ENCODE measurements at regions not wholly inside any gene's neighbourhood (a gene's known extent, or its start where the extent isn't known, plus 50 kb on each side); places are given as distances from the start of the nearest gene placed in this dataset.
"Not testable (repeated sequence)": the region's sequence is repeated elsewhere in the genome, so short reads cannot be mapped to it uniquely, and the experiment has no call there.

DNA sequence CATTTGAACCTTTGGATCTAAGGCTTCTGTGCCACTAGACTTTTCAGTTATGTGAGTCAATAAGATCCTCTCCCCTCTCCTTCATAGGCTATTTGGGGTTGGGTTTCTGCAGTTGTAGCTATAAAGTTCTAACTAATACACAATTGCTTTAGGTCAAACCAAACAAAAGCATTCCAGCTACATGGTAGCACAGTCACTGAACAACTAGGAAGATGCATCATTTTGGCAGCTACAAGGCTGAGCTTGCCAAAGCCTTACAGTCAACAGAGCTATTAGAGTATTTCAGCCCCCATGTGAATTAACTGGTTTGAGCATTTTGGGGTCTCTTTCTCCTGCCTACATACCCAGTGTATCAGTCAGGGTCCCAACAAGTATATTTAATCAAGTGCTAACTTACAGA is 234.6 kb downstream of the ZNF608 start:
- no peak overlapping the region for H3K4me3 Mint-ChIP-seq
- TF ChIP-seq, protein P1, sequence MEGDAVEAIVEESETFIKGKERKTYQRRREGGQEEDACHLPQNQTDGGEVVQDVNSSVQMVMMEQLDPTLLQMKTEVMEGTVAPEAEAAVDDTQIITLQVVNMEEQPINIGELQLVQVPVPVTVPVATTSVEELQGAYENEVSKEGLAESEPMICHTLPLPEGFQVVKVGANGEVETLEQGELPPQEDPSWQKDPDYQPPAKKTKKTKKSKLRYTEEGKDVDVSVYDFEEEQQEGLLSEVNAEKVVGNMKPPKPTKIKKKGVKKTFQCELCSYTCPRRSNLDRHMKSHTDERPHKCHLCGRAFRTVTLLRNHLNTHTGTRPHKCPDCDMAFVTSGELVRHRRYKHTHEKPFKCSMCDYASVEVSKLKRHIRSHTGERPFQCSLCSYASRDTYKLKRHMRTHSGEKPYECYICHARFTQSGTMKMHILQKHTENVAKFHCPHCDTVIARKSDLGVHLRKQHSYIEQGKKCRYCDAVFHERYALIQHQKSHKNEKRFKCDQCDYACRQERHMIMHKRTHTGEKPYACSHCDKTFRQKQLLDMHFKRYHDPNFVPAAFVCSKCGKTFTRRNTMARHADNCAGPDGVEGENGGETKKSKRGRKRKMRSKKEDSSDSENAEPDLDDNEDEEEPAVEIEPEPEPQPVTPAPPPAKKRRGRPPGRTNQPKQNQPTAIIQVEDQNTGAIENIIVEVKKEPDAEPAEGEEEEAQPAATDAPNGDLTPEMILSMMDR (IDR thresholded peaks at IDR 0.05) = no peak
- no peak overlapping the region for H3K27ac Mint-ChIP-seq
- no peaks in the 10 kb centered on the region for H3K4me1 Mint-ChIP-seq (ENCODE audit: low read depth)
- H3K36me3 Mint-ChIP-seq (ENCODE audit: low read depth) = no peaks in the 10 kb centered on the region
- intact Hi-C loops (cut with micrococcal nuclease) = no loop called here
- no peak for ATAC-seq
- POLR2A ChIA-PET = no interaction called here
- H3K27me3 Mint-ChIP-seq = peaks cover 3% of the 10 kb centered on the region
- CTCF ChIA-PET = no interaction called here
- H3K9me3 Mint-ChIP-seq = no peaks in the 10 kb centered on the region
- no peak for DNase-seq

DNA sequence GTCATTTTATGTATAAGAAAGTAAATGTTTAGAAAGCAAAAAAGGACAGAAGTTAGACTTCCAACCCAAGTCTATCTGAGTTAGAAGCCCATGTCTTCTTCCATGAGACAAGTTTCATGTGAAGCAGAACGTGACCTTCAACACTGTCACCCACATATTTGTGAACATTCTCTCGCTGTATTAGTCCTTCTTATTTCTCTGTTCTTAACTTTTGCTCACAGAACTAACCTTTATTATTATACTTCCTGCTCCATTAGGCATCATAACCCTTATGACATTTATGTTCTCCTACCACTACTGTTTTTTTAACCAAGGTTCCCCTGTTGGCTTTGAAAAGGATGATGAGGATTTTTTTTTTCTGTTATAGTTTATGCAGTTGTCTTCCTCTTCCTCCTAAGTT is 238.8 kb downstream of the ZNF608 start:
- no peak overlapping the region for H3K4me3 Mint-ChIP-seq
- POLR2A ChIA-PET = no interaction called here
- no peak overlapping the region for H3K27ac Mint-ChIP-seq
- intact Hi-C loops (cut with micrococcal nuclease) = no loop called here
- H3K4me1 Mint-ChIP-seq (ENCODE audit: low read depth) = no peaks in the 10 kb centered on the region
- no peaks in the 10 kb centered on the region for H3K9me3 Mint-ChIP-seq
- H3K27me3 Mint-ChIP-seq = peaks cover 4% of the 10 kb centered on the region
- no peak for DNase-seq
- ATAC-seq = no peak
- TF ChIP-seq, protein P1 (IDR thresholded peaks at IDR 0.05) = no peak
- H3K36me3 Mint-ChIP-seq (ENCODE audit: low read depth) = no peaks in the 10 kb centered on the region
- CTCF ChIA-PET = no interaction called here

DNA sequence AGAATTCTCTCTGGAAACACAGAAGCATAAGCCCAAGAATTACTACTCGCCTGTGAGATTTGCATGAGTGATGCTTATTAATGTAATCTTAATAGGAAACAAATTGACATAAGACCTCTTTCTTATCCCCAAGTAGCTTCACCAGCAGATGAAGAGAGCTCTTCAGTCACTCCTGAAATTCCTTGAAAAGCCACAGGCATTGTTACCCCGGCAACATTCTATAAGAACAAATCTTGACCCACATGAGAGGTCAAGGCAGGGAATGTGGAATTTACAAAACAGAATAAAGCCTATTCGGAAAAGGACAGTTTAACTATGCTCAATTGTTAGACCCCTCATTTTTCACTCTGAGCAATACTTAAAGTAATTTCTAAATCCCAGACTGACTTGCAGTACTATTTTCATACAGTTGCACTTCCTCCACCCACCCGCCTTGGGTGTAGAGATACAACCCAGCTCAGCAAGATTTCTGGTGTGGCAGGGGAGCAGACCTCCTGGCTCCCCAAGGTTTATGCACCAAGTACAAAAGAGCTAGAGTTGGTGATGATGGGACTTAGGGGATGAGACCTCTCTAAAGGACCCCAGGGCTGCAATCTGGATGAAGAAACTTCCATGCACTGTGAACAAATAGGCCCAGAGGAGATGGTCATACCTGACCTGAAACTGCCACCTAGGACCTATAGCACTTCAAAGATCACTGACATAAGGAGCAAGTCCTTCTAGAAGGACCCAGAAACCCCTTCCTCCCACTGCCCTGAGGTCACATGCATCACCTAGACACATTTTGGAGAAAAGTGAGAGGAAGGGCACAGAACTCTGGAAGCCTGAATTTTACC is 242.1 kb downstream of the ZNF608 start:
- DNase-seq (no peak), ATAC-seq (no peak)
- ChIA-PET CTCF (no interaction called here), POLR2A (no interaction called here)
- Mint-ChIP-seq H3K27me3 (peaks cover 4% of the 10 kb centered on the region), H3K9me3 (no peaks in the 10 kb centered on the region), H3K4me3 (no peak overlapping the region), H3K4me1 (ENCODE audit: low read depth) (no peaks in the 10 kb centered on the region), H3K36me3 (ENCODE audit: low read depth) (no peaks in the 10 kb centered on the region), H3K27ac (no peak overlapping the region)
- intact Hi-C loops (cut with micrococcal nuclease) = no loop called here
- TF ChIP-seq, protein P1 (IDR thresholded peaks at IDR 0.05) = no peak

DNA sequence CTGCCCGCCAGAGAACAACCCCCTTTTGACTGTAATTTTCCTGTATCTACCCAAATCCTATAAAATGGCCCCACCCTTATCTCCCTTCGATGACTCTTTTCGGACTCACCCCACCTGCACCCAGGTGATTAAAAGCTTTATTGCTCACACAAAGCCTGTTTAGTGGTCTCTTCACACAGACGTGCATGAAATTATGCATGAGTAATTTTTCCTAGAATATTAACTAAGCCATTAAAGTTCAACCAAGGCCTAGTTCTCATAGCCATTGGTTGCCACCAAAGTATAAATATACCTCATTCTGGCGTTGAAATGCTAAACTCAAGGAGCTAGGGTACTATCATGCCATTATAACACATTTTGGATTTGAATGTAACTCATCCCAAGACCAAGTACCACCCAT is 243.9 kb downstream of the ZNF608 start:
- no peak for DNase-seq
- intact Hi-C loops (cut with micrococcal nuclease) = no loop called here
- H3K27me3 Mint-ChIP-seq = peaks cover 4% of the 10 kb centered on the region

DNA sequence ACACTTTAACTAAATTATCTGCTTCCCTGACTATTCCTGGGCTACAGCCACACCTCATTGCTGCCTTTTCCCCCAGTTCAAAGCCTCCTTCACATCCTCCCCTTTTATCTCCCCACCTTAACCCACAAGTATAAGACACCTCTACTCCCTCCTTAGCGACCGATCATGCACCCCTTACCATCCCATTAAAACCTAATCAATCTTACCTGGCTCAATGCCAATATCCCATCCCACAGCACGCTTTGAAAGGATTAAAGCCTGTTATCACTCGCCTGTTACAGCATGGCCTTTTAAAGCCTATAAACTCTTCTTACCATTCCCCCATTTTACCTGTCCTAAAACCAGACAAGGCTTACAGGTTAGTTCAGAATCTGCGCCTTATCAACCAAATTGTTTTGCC is 246.6 kb downstream of the ZNF608 start:
- H3K4me3 Mint-ChIP-seq; ATAC-seq; CTCF ChIA-PET; H3K4me1 Mint-ChIP-seq (ENCODE audit: low read depth); H3K27me3 Mint-ChIP-seq; H3K9me3 Mint-ChIP-seq; POLR2A ChIA-PET; intact Hi-C loops (cut with micrococcal nuclease); H3K36me3 Mint-ChIP-seq (ENCODE audit: low read depth); DNase-seq; H3K27ac Mint-ChIP-seq: not testable (repeated sequence)

More for the DNA sequence above, 243.9 kb downstream of the ZNF608 start:
- no peak for ATAC-seq
- Mint-ChIP-seq H3K9me3 (no peaks in the 10 kb centered on the region), H3K4me1 (ENCODE audit: low read depth) (no peaks in the 10 kb centered on the region), H3K36me3 (ENCODE audit: low read depth) (no peaks in the 10 kb centered on the region), H3K4me3 (no peak overlapping the region), H3K27ac (no peak overlapping the region)
- POLR2A ChIA-PET = no interaction called here
- TF ChIP-seq, protein P1 (IDR thresholded peaks at IDR 0.05) = no peak
- CTCF ChIA-PET = no interaction called here

DNA sequence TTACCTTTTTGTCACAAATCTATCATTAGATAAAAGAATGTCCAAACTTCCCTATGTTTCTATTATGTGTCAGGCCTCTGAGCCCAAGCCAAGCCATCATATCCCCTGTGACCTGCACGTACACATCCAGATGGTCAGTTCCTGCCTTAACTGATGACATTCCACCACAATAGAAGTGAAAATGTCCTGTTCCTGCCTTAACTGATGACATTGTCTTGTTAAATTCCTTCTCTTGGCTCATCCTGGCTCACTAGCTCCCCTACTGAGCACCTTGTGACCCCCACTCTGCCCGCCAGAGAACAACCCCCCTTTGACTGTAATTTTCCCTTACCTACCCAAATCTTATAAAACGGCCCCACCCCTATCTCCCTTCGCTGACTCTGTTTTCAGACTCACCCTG is 249.5 kb downstream of the ZNF608 start:
- CTCF ChIA-PET; H3K4me1 Mint-ChIP-seq (ENCODE audit: low read depth); H3K27me3 Mint-ChIP-seq; POLR2A ChIA-PET; H3K27ac Mint-ChIP-seq; DNase-seq; H3K4me3 Mint-ChIP-seq; intact Hi-C loops (cut with micrococcal nuclease); H3K9me3 Mint-ChIP-seq; H3K36me3 Mint-ChIP-seq (ENCODE audit: low read depth); ATAC-seq: not testable (repeated sequence)
